ENCODE measurements at regions not wholly inside any gene's neighbourhood (a gene's known extent, or its start where the extent isn't known, plus 50 kb on each side); places are given as distances from the start of the nearest gene placed in this dataset.

GRCh38 chr6:66935612-66936011 is 1228.6 kb upstream of the EYS start:
- Mint-ChIP-seq H3K9me3 (peaks cover 27% of the 10 kb centered on the region), H3K36me3 (ENCODE audit: low read depth) (no peaks in the 10 kb centered on the region)

GRCh38 chr6:66931787-66932186 is 1224.8 kb upstream of the EYS start:
- Mint-ChIP-seq H3K4me3 (ENCODE audit: low read depth) (no peak overlapping the region), H3K27ac (no peak overlapping the region)
- intact Hi-C loops (cut with micrococcal nuclease): no loop called here

More at GRCh38 chr6:66935612-66936011, 1228.6 kb upstream of the EYS start:
- DNase-seq (ENCODE audit: low spot score): no peak
- no peak overlapping the region for H3K27ac Mint-ChIP-seq
- intact Hi-C loops (cut with micrococcal nuclease): no loop called here
- H3K4me1 Mint-ChIP-seq (ENCODE audit: low read depth): no peaks in the 10 kb centered on the region
- no peak overlapping the region for H3K4me3 Mint-ChIP-seq (ENCODE audit: low read depth)
- no peaks in the 10 kb centered on the region for H3K27me3 Mint-ChIP-seq (ENCODE audit: low read depth)

GRCh38 chr6:66930559-66931290 is 1223.7 kb upstream of the EYS start:
- no peak for DNase-seq (ENCODE audit: low spot score)
- Mint-ChIP-seq H3K36me3 (ENCODE audit: low read depth) (no peaks in the 10 kb centered on the region), H3K27ac (no peak overlapping the region), H3K4me3 (ENCODE audit: low read depth) (no peak overlapping the region), H3K27me3 (ENCODE audit: low read depth) (no peaks in the 10 kb centered on the region), H3K9me3 (peaks cover 51% of the 10 kb centered on the region), H3K4me1 (ENCODE audit: low read depth) (no peaks in the 10 kb centered on the region)
- intact Hi-C loops (cut with micrococcal nuclease): no loop called here

More at GRCh38 chr6:66931787-66932186, 1224.8 kb upstream of the EYS start:
- H3K4me1 Mint-ChIP-seq (ENCODE audit: low read depth): no peaks in the 10 kb centered on the region
- DNase-seq (ENCODE audit: low spot score): no peak
- no peaks in the 10 kb centered on the region for H3K36me3 Mint-ChIP-seq (ENCODE audit: low read depth)
- no peaks in the 10 kb centered on the region for H3K27me3 Mint-ChIP-seq (ENCODE audit: low read depth)
- peaks cover 47% of the 10 kb centered on the region for H3K9me3 Mint-ChIP-seq

- no peaks in the 10 kb centered on the region for H3K4me1 Mint-ChIP-seq (ENCODE audit: low read depth)
- no peaks in the 10 kb centered on the region for H3K36me3 Mint-ChIP-seq (ENCODE audit: low read depth)
- no peak overlapping the region for H3K4me3 Mint-ChIP-seq (ENCODE audit: low read depth)
- intact Hi-C loops (cut with micrococcal nuclease): no loop called here
- peaks cover 81% of the 10 kb centered on the region for H3K9me3 Mint-ChIP-seq
- no peaks in the 10 kb centered on the region for H3K27me3 Mint-ChIP-seq (ENCODE audit: low read depth)
- DNase-seq (ENCODE audit: low spot score): no peak
- H3K27ac Mint-ChIP-seq: no peak overlapping the region
Observed at GRCh38 chr6:66926060-66926459, 1219.0 kb upstream of the EYS start.

GRCh38 chr6:66913657-66914056 is 1206.6 kb upstream of the EYS start:
- Mint-ChIP-seq H3K4me3 (ENCODE audit: low read depth) (no peak overlapping the region), H3K4me1 (ENCODE audit: low read depth) (no peaks in the 10 kb centered on the region)

GRCh38 chr6:66902457-66902856 is 1195.4 kb upstream of the EYS start:
- H3K27me3 Mint-ChIP-seq (ENCODE audit: low read depth): no peaks in the 10 kb centered on the region
- intact Hi-C loops (cut with micrococcal nuclease): no loop called here

More at GRCh38 chr6:66913657-66914056, 1206.6 kb upstream of the EYS start:
- no peak for DNase-seq (ENCODE audit: low spot score)
- Mint-ChIP-seq H3K27ac (no peak overlapping the region), H3K27me3 (ENCODE audit: low read depth) (no peaks in the 10 kb centered on the region), H3K9me3 (no peaks in the 10 kb centered on the region), H3K36me3 (ENCODE audit: low read depth) (no peaks in the 10 kb centered on the region)
- intact Hi-C loops (cut with micrococcal nuclease): no loop called here

GRCh38 chr6:66900133-66901083 is 1193.4 kb upstream of the EYS start:
- intact Hi-C loops (cut with micrococcal nuclease): no loop called here
- Mint-ChIP-seq H3K4me1 (ENCODE audit: low read depth) (no peaks in the 10 kb centered on the region), H3K9me3 (peaks cover 33% of the 10 kb centered on the region), H3K36me3 (ENCODE audit: low read depth) (no peaks in the 10 kb centered on the region), H3K4me3 (ENCODE audit: low read depth) (no peak overlapping the region), H3K27me3 (ENCODE audit: low read depth) (no peaks in the 10 kb centered on the region), H3K27ac (no peak overlapping the region)
- no peak for DNase-seq (ENCODE audit: low spot score)

More at GRCh38 chr6:66902457-66902856, 1195.4 kb upstream of the EYS start:
- Mint-ChIP-seq H3K9me3 (peaks cover 25% of the 10 kb centered on the region), H3K4me3 (ENCODE audit: low read depth) (no peak overlapping the region), H3K4me1 (ENCODE audit: low read depth) (no peaks in the 10 kb centered on the region), H3K36me3 (ENCODE audit: low read depth) (no peaks in the 10 kb centered on the region), H3K27ac (no peak overlapping the region)
- no peak for DNase-seq (ENCODE audit: low spot score)

- H3K9me3 Mint-ChIP-seq: peaks cover 37% of the 10 kb centered on the region
- intact Hi-C loops (cut with micrococcal nuclease): no loop called here
- DNase-seq (ENCODE audit: low spot score): no peak
- H3K4me1 Mint-ChIP-seq (ENCODE audit: low read depth): no peaks in the 10 kb centered on the region
- no peak overlapping the region for H3K4me3 Mint-ChIP-seq (ENCODE audit: low read depth)
- H3K27ac Mint-ChIP-seq: no peak overlapping the region
- no peaks in the 10 kb centered on the region for H3K36me3 Mint-ChIP-seq (ENCODE audit: low read depth)
- no peaks in the 10 kb centered on the region for H3K27me3 Mint-ChIP-seq (ENCODE audit: low read depth)
Observed at GRCh38 chr6:66897576-66897975, 1190.5 kb upstream of the EYS start.

- no peaks in the 10 kb centered on the region for H3K27me3 Mint-ChIP-seq (ENCODE audit: low read depth)
- H3K4me1 Mint-ChIP-seq (ENCODE audit: low read depth): no peaks in the 10 kb centered on the region
- H3K36me3 Mint-ChIP-seq (ENCODE audit: low read depth): no peaks in the 10 kb centered on the region
- intact Hi-C loops (cut with micrococcal nuclease): no loop called here
- no peak overlapping the region for H3K27ac Mint-ChIP-seq
- DNase-seq (ENCODE audit: low spot score): no peak
- no peak overlapping the region for H3K4me3 Mint-ChIP-seq (ENCODE audit: low read depth)
- peaks cover 33% of the 10 kb centered on the region for H3K9me3 Mint-ChIP-seq
Observed at GRCh38 chr6:66896415-66896814, 1189.4 kb upstream of the EYS start.

- Mint-ChIP-seq H3K27me3 (ENCODE audit: low read depth) (no peaks in the 10 kb centered on the region), H3K27ac (no peak overlapping the region), H3K36me3 (ENCODE audit: low read depth) (no peaks in the 10 kb centered on the region), H3K9me3 (peaks cover 44% of the 10 kb centered on the region), H3K4me3 (ENCODE audit: low read depth) (no peak overlapping the region), H3K4me1 (ENCODE audit: low read depth) (no peaks in the 10 kb centered on the region)
- DNase-seq (ENCODE audit: low spot score): no peak
- intact Hi-C loops (cut with micrococcal nuclease): no loop called here
Observed at GRCh38 chr6:66883453-66883852, 1176.4 kb upstream of the EYS start.

- Mint-ChIP-seq H3K36me3 (ENCODE audit: low read depth) (no peaks in the 10 kb centered on the region), H3K27ac (no peak overlapping the region), H3K4me1 (ENCODE audit: low read depth) (no peaks in the 10 kb centered on the region), H3K9me3 (peaks cover 26% of the 10 kb centered on the region), H3K4me3 (ENCODE audit: low read depth) (no peak overlapping the region), H3K27me3 (ENCODE audit: low read depth) (no peaks in the 10 kb centered on the region)
- intact Hi-C loops (cut with micrococcal nuclease): no loop called here
- no peak for DNase-seq (ENCODE audit: low spot score)
Observed at GRCh38 chr6:66866801-66867200, 1159.8 kb upstream of the EYS start.

- no peak overlapping the region for H3K4me3 Mint-ChIP-seq (ENCODE audit: low read depth)
- peaks cover 27% of the 10 kb centered on the region for H3K9me3 Mint-ChIP-seq
- no peaks in the 10 kb centered on the region for H3K36me3 Mint-ChIP-seq (ENCODE audit: low read depth)
- intact Hi-C loops (cut with micrococcal nuclease): no loop called here
- DNase-seq (ENCODE audit: low spot score): no peak
- no peaks in the 10 kb centered on the region for H3K27me3 Mint-ChIP-seq (ENCODE audit: low read depth)
- H3K4me1 Mint-ChIP-seq (ENCODE audit: low read depth): no peaks in the 10 kb centered on the region
- no peak overlapping the region for H3K27ac Mint-ChIP-seq
Observed at GRCh38 chr6:66865771-66866170, 1158.7 kb upstream of the EYS start.

GRCh38 chr6:66861007-66861541 is 1154.0 kb upstream of the EYS start:
- intact Hi-C loops (cut with micrococcal nuclease): no loop called here
- no peak overlapping the region for H3K4me3 Mint-ChIP-seq (ENCODE audit: low read depth)
- DNase-seq (ENCODE audit: low spot score): no peak
- H3K9me3 Mint-ChIP-seq: peaks cover 26% of the 10 kb centered on the region
- H3K36me3 Mint-ChIP-seq (ENCODE audit: low read depth): no peaks in the 10 kb centered on the region
- no peak overlapping the region for H3K27ac Mint-ChIP-seq
- H3K27me3 Mint-ChIP-seq (ENCODE audit: low read depth): no peaks in the 10 kb centered on the region
- H3K4me1 Mint-ChIP-seq (ENCODE audit: low read depth): no peaks in the 10 kb centered on the region
